HL-60 (cell line): ENCODE measurements at regions not wholly inside any gene's neighbourhood (a gene's known extent, or its start where the extent isn't known, plus 50 kb on each side); places are given as distances from the start of the nearest gene placed in this dataset.

Experiments
- DNase-seq, 2 experiments: peaks; one replicate each; pipeline ENCODE4 v3.0.0-alpha.2; 2010 to 2020; ENCODE audit warnings: low read depth in 1 of 2, low spot score in 1 of 2
- H3K27ac ChIP-seq: fragments of 250-450 bp; sonication (Bioruptor Pico); replicated peaks from 2 replicates; pipeline ENCODE4 v1.5.1; 2020; ENCODE audit warnings: mild to moderate bottlenecking, moderate library complexity
- H3K27me3 ChIP-seq: fragments of 250-450 bp; sonication (Bioruptor Pico); 2 replicates; pipeline ENCODE4 v1.5.1; 2021; ENCODE audit warnings: mild to moderate bottlenecking, moderate library complexity; ENCODE audit not compliant: insufficient read depth, poor library complexity, severe bottlenecking
- H3K4me3 ChIP-seq: replicated peaks from 2 replicates; pipeline ENCODE4 v1.5.1; 2011; ENCODE audit warnings: mild to moderate bottlenecking, control low read depth, low read length; ENCODE audit not compliant: insufficient read depth
- GABPA ChIP-seq: IDR thresholded peaks from 2 replicates; pipeline ENCODE4 v1.6.1; 2012; ENCODE audit warnings: low read depth
- POLR2AphosphoS5 ChIP-seq: IDR thresholded peaks from 2 replicates; pipeline ENCODE4 v1.6.1; 2012; ENCODE audit warnings: low read depth
- SPI1 ChIP-seq: IDR thresholded peaks from 2 replicates; pipeline ENCODE4 v1.6.1; 2012; ENCODE audit warnings: low read depth, mild to moderate bottlenecking, borderline replicate concordance
- TF ChIP-seq, protein P1 (sequence below): IDR thresholded peaks from 2 replicates; pipeline ENCODE4 v1.6.1; 2012; ENCODE audit warnings: low read depth; ENCODE audit not compliant: insufficient replicate concordance
- TF ChIP-seq, protein P2 (sequence below): IDR thresholded peaks from one replicate; pipeline ENCODE4 v1.5.1; 2011; ENCODE audit warnings: low read length, control low read depth, inconsistent platforms; ENCODE audit not compliant: insufficient read depth

DNA sequence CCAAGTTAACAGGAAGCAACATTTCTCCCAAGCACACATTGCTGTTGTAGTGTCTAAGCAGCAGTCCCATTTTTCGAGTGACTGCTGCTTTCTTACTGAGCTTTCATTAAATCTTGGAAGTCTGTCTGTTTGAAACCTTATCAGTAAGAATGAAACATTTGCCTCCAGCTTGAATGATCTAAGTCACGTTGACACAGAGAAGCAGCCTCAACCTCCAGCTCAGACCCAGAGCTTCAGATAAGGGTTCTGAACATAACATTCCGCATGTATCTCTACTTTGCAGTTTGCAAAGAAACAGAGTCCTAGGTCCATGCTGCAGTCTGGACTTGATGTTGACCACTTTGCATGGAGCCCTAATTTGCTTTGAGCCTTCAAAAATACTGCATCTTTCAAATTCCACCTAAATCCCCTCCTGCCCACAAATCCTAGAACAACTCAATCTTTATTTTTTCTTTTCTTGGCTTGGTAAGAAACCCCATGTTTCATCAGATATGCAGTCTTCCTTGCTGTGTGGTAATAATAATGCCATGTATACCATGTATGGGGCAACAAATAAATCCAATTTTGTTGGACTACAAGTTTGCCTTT is 698.7 kb upstream of the IGFBP3 start:
- TF ChIP-seq SPI1, result no peak
- H3K4me3 ChIP-seq, result no peak overlapping the region
- no peak overlapping the region for H3K27ac ChIP-seq
- DNase-seq, result no peak
- no peaks in the 10 kb centered on the region for H3K27me3 ChIP-seq

DNA sequence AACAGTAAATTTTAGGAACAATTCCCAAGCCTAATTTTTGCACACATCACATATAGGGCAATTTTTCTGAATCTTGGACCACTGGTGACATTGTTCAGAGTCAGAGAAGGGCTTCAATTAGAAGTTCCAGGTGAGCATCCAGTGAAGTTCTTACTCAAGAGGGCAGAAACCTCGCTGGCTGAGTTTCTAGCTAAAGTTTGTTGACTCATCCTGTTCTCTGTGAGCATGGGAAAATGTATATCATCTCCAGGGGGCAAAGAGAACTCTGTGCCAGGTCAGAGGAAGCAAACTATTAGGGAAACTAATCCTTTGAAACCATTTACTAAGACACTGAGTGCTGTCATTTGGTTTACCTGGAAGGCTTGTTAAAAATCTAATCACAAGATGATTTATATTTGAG is 695.6 kb upstream of the IGFBP3 start:
- no peaks in the 10 kb centered on the region for H3K27me3 ChIP-seq
- H3K4me3 ChIP-seq, result no peak overlapping the region
- no peak for DNase-seq
- no peak overlapping the region for H3K27ac ChIP-seq
- TF ChIP-seq GABPA, result no peak
- no peak for TF ChIP-seq POLR2AphosphoS5
- TF ChIP-seq, protein P1, sequence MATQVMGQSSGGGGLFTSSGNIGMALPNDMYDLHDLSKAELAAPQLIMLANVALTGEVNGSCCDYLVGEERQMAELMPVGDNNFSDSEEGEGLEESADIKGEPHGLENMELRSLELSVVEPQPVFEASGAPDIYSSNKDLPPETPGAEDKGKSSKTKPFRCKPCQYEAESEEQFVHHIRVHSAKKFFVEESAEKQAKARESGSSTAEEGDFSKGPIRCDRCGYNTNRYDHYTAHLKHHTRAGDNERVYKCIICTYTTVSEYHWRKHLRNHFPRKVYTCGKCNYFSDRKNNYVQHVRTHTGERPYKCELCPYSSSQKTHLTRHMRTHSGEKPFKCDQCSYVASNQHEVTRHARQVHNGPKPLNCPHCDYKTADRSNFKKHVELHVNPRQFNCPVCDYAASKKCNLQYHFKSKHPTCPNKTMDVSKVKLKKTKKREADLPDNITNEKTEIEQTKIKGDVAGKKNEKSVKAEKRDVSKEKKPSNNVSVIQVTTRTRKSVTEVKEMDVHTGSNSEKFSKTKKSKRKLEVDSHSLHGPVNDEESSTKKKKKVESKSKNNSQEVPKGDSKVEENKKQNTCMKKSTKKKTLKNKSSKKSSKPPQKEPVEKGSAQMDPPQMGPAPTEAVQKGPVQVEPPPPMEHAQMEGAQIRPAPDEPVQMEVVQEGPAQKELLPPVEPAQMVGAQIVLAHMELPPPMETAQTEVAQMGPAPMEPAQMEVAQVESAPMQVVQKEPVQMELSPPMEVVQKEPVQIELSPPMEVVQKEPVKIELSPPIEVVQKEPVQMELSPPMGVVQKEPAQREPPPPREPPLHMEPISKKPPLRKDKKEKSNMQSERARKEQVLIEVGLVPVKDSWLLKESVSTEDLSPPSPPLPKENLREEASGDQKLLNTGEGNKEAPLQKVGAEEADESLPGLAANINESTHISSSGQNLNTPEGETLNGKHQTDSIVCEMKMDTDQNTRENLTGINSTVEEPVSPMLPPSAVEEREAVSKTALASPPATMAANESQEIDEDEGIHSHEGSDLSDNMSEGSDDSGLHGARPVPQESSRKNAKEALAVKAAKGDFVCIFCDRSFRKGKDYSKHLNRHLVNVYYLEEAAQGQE, result no peak
- no peak for TF ChIP-seq SPI1
- TF ChIP-seq, protein P2, sequence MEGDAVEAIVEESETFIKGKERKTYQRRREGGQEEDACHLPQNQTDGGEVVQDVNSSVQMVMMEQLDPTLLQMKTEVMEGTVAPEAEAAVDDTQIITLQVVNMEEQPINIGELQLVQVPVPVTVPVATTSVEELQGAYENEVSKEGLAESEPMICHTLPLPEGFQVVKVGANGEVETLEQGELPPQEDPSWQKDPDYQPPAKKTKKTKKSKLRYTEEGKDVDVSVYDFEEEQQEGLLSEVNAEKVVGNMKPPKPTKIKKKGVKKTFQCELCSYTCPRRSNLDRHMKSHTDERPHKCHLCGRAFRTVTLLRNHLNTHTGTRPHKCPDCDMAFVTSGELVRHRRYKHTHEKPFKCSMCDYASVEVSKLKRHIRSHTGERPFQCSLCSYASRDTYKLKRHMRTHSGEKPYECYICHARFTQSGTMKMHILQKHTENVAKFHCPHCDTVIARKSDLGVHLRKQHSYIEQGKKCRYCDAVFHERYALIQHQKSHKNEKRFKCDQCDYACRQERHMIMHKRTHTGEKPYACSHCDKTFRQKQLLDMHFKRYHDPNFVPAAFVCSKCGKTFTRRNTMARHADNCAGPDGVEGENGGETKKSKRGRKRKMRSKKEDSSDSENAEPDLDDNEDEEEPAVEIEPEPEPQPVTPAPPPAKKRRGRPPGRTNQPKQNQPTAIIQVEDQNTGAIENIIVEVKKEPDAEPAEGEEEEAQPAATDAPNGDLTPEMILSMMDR, result no peak

DNA sequence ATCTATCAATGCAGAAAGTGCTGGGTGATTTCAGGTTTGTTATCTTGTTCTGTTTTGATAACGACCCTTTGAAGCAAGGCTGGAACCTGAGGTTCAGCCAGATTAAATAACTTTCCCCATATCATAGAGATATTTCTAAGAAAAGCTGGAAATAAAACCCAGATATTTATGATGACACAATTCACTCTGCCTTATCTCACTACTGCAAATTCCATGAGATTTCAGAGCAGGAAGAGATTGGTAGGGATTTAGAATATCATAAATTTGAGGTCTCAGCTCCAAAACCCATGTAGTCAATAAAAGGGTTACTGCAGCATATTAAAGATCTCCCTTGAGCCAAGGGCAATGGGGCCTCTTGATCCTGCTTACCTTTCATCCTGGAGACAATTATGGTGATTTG is 692.5 kb upstream of the IGFBP3 start:
- Histone ChIP-seq H3K4me3 (no peak overlapping the region), H3K27me3 (no peaks in the 10 kb centered on the region), H3K27ac (no peak overlapping the region)
- TF ChIP-seq, protein P1, result no peak
- TF ChIP-seq GABPA (no peak), SPI1 (no peak), POLR2AphosphoS5 (no peak)
- TF ChIP-seq, protein P2, result no peak
- DNase-seq, result no peak

DNA sequence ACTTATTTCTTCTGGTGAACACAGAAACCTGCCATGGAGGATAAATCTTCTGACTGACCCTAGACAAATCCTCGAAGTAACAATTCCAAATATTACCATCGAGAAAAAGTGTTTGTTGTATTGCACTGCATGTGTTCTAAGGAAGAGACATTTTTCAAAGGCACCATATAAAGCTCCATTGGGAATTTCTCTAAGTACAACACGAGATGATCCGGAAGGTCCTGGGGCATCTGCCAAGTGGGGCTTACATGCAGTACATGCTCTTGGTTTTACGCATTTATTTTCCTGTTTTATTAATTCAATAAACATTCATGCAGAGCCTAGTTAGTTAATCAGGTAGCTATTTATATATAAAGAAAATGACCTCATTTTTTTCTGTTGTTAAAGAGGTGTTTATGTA is 692.0 kb upstream of the IGFBP3 start:
- Histone ChIP-seq H3K27me3 (no peaks in the 10 kb centered on the region), H3K27ac (no peak overlapping the region), H3K4me3 (no peak overlapping the region)
- no peak for DNase-seq
- TF ChIP-seq, protein P1, result no peak
- TF ChIP-seq, protein P2, result no peak
- no peak for TF ChIP-seq POLR2AphosphoS5
- no peak for TF ChIP-seq GABPA
- TF ChIP-seq SPI1, result no peak
